ENCODE measurements at regions not wholly inside any gene's neighbourhood (a gene's known extent, or its start where the extent isn't known, plus 50 kb on each side); places are given as distances from the start of the nearest gene placed in this dataset.
A peak's percentile ranks its signal among the peaks of the same experiment; 100 is the strongest.

- DNase-seq: peak; percentile 49
Observed at GRCh38 chr16:54466233-54466632, 179.6 kb upstream of the IRX3 start.

GRCh38 chr16:54465063-54465462, 178.5 kb upstream of the IRX3 start:
- no peak for DNase-seq

- no peak for DNase-seq
Observed at GRCh38 chr16:54462771-54463170, 176.2 kb upstream of the IRX3 start.

- DNase-seq: no peak
Observed at GRCh38 chr16:54462151-54462651, 175.6 kb upstream of the IRX3 start.

- no peak for DNase-seq
Observed at GRCh38 chr16:54460263-54460860, 173.8 kb upstream of the IRX3 start.

GRCh38 chr16:54459509-54460262, 173.1 kb upstream of the IRX3 start:
- no peak for DNase-seq

- no peak for DNase-seq
Observed at GRCh38 chr16:54458923-54459322, 172.3 kb upstream of the IRX3 start.

- DNase-seq: no peak
Observed at GRCh38 chr16:54456291-54456690, 169.7 kb upstream of the IRX3 start.

GRCh38 chr16:54455030-54455725, 168.6 kb upstream of the IRX3 start:
- no peak for DNase-seq

GRCh38 chr16:54454616-54455015, 168.0 kb upstream of the IRX3 start:
- no peak for DNase-seq

GRCh38 chr16:54453871-54454270, 167.3 kb upstream of the IRX3 start:
- no peak for DNase-seq

- no peak for DNase-seq
Observed at GRCh38 chr16:54447576-54448440, 161.2 kb upstream of the IRX3 start.

GRCh38 chr16:54446639-54447038, 160.1 kb upstream of the IRX3 start:
- DNase-seq: peak; percentile 67

GRCh38 chr16:54444851-54445458, 158.4 kb upstream of the IRX3 start:
- DNase-seq: no peak

GRCh38 chr16:54443839-54444238, 157.3 kb upstream of the IRX3 start:
- no peak for DNase-seq

GRCh38 chr16:54443352-54443751, 156.8 kb upstream of the IRX3 start:
- no peak for DNase-seq

GRCh38 chr16:54442864-54443263, 156.3 kb upstream of the IRX3 start:
- DNase-seq: no peak

GRCh38 chr16:54438469-54438868, 151.9 kb upstream of the IRX3 start:
- DNase-seq: no peak

GRCh38 chr16:54437921-54438320, 151.3 kb upstream of the IRX3 start:
- DNase-seq: no peak

GRCh38 chr16:54437401-54437800, 150.8 kb upstream of the IRX3 start:
- no peak for DNase-seq

- DNase-seq: no peak
Observed at GRCh38 chr16:54436346-54436745, 149.8 kb upstream of the IRX3 start.

- no peak for DNase-seq
Observed at GRCh38 chr16:54434859-54435258, 148.3 kb upstream of the IRX3 start.

GRCh38 chr16:54432897-54433229, 146.3 kb upstream of the IRX3 start:
- no peak for DNase-seq

Measured in NCI-H1436 (cell line).